SK-N-SH (cell line): ENCODE measurements at regions not wholly inside any gene's neighbourhood (a gene's known extent, or its start where the extent isn't known, plus 50 kb on each side); places are given as distances from the start of the nearest gene placed in this dataset.

Source experiments
- GATA2 ChIP-seq: sonication (generic); formaldehyde crosslinking; IDR thresholded peaks from 2 replicates; pipeline ENCODE4 v1.5.0; 2020; ENCODE audit warnings: mild to moderate bottlenecking, missing genetic modification reagents
- RAD21 ChIP-seq: IDR thresholded peaks from 2 replicates; pipeline ENCODE4 v1.6.1; 2012; ENCODE audit warnings: mild to moderate bottlenecking, low read length
- YY1 ChIP-seq: IDR thresholded peaks from 2 replicates; pipeline ENCODE4 v1.4.0; 2012; ENCODE audit warnings: low read depth, mild to moderate bottlenecking
- TF ChIP-seq, protein P1 (sequence below): fragments of 200-600 bp; sonication (generic); IDR thresholded peaks from 2 replicates; pipeline ENCODE4 v1.6.1; 2017; ENCODE audit warnings: antibody characterized with exemption, mild to moderate bottlenecking, moderate library complexity
- TF ChIP-seq, protein P2 (sequence below): fragments of 150-350 bp; IDR thresholded peaks from 2 replicates; pipeline ENCODE4 v1.6.1; 2016; ENCODE audit warnings: mild to moderate bottlenecking, low read depth, low read length

DNA sequence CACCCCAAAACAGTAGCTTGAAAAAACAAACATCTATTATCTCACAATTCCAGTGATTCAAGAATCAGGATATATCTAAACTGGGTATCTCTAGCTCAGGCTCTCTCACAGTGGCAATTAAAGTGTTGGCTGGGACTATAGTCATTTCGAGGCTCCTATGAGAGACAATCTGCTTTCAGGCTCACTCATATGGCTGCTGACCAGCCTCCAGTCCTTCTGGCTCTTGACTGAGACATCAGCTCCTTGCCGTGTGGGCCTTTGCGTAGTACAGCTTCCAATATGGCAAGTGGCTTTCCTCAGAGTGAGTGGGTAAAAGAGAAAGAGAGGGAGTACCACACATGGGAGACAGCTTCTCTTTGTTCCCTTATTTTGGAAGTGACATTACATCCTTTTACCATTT, 327.2 kb downstream of the CENPW start:
- TF ChIP-seq YY1 (no peak), GATA2 (CRISPR knock-in tag) (no peak), RAD21 (no peak)
- TF ChIP-seq, protein P1, sequence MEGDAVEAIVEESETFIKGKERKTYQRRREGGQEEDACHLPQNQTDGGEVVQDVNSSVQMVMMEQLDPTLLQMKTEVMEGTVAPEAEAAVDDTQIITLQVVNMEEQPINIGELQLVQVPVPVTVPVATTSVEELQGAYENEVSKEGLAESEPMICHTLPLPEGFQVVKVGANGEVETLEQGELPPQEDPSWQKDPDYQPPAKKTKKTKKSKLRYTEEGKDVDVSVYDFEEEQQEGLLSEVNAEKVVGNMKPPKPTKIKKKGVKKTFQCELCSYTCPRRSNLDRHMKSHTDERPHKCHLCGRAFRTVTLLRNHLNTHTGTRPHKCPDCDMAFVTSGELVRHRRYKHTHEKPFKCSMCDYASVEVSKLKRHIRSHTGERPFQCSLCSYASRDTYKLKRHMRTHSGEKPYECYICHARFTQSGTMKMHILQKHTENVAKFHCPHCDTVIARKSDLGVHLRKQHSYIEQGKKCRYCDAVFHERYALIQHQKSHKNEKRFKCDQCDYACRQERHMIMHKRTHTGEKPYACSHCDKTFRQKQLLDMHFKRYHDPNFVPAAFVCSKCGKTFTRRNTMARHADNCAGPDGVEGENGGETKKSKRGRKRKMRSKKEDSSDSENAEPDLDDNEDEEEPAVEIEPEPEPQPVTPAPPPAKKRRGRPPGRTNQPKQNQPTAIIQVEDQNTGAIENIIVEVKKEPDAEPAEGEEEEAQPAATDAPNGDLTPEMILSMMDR: no peak
- TF ChIP-seq, protein P2, sequence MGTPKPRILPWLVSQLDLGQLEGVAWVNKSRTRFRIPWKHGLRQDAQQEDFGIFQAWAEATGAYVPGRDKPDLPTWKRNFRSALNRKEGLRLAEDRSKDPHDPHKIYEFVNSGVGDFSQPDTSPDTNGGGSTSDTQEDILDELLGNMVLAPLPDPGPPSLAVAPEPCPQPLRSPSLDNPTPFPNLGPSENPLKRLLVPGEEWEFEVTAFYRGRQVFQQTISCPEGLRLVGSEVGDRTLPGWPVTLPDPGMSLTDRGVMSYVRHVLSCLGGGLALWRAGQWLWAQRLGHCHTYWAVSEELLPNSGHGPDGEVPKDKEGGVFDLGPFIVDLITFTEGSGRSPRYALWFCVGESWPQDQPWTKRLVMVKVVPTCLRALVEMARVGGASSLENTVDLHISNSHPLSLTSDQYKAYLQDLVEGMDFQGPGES: no peak
